HG03039 (cell line): ENCODE measurements at regions not wholly inside any gene's neighbourhood (a gene's known extent, or its start where the extent isn't known, plus 50 kb on each side); places are given as distances from the start of the nearest gene placed in this dataset.
"Not testable (repeated sequence)": the region's sequence is repeated elsewhere in the genome, so short reads cannot be mapped to it uniquely, and the experiment has no call there.

Experiments
- ATAC-seq: cut with Tn5 transposase; IDR thresholded peaks from one replicate; pipeline ENCODE4 v1.9.1; 2021; ENCODE audit warnings: mild to moderate bottlenecking, moderate library complexity; ENCODE audit not compliant: unreplicated experiment

- ATAC-seq = peak; percentile 89
These were observed 142.4 kb downstream of the ANXA2 start for GRCh38 chr15:60255390-60255789.

- no peak for ATAC-seq
These were observed 140.1 kb downstream of the ANXA2 start for GRCh38 chr15:60257591-60258159.

GRCh38 chr15:60259469-60259868 lies 138.3 kb downstream of the ANXA2 start:
- ATAC-seq = no peak

- no peak for ATAC-seq
These were observed 133.7 kb downstream of the ANXA2 start for GRCh38 chr15:60264088-60264487.

GRCh38 chr15:60264566-60264965 lies 133.2 kb downstream of the ANXA2 start:
- ATAC-seq = no peak

- ATAC-seq = no peak
These were observed 132.7 kb downstream of the ANXA2 start for GRCh38 chr15:60265057-60265456.

- ATAC-seq = no peak
These were observed 125.2 kb downstream of the ANXA2 start for GRCh38 chr15:60272623-60273022.

GRCh38 chr15:60275624-60276023 lies 122.2 kb downstream of the ANXA2 start:
- no peak for ATAC-seq

GRCh38 chr15:60278879-60279278 lies 118.9 kb downstream of the ANXA2 start:
- no peak for ATAC-seq

GRCh38 chr15:60280259-60280658 lies 117.5 kb downstream of the ANXA2 start:
- no peak for ATAC-seq

GRCh38 chr15:60283936-60284335 lies 113.8 kb downstream of the ANXA2 start:
- no peak for ATAC-seq

GRCh38 chr15:60295901-60296300 lies 101.9 kb downstream of the ANXA2 start:
- ATAC-seq = not testable (repeated sequence)

- ATAC-seq = no peak
These were observed 100.7 kb downstream of the ANXA2 start for GRCh38 chr15:60297047-60297446.
